HG02571 (cell line): ENCODE measurements at regions not wholly inside any gene's neighbourhood (a gene's known extent, or its start where the extent isn't known, plus 50 kb on each side); places are given as distances from the start of the nearest gene placed in this dataset.
"Not testable (repeated sequence)": the region's sequence is repeated elsewhere in the genome, so short reads cannot be mapped to it uniquely, and the experiment has no call there.

Source experiments
- ATAC-seq: cut with Tn5 transposase; IDR thresholded peaks from one replicate; pipeline ENCODE4 v1.9.1; 2021; ENCODE audit warnings: mild to moderate bottlenecking, moderate library complexity; ENCODE audit not compliant: unreplicated experiment

GRCh38 chr2:356304-356703, 68.4 kb upstream of the ALKAL2 start:
- ATAC-seq, result not testable (repeated sequence)

DNA sequence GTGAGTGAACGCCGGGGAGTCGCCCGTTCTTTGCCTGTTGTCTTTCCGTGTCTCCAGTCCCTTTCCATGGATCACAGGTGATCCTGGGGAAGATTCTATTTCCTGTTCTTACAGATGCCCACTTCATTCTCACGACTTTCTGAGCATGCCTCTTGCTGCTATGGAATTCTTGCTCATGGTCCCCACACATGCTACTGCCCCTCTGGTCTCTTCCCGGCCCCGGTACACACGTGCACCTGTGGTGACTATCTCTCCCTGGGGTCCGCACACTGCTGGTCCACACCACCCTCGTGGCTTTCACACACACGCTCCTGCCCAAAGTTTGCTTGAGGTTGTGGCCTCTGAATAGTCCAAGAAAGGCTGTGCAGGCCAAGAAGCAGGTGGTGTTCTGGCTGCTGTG, 67.9 kb upstream of the ALKAL2 start:
- ATAC-seq, result no peak

DNA sequence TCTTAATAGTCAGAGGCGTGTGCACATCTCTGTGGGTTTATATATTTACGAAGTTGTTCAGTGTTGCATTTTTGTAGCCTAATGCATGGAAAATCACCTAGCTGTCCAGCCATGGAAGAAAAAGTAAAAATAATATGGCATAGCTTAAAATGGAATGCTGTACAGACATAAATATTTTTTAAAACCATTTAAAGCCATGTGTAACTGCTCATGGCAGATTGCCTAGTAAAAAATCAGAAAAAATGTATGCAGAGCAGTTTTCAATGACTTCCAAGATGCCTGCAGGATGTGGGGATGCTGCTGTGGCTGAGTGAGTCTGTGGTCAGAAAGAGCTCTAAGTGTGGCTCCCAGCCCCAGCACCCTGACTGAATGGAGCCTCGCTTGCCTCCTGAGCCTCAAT, 64.8 kb upstream of the ALKAL2 start:
- ATAC-seq, result no peak

GRCh38 chr2:349390-349789, 61.5 kb upstream of the ALKAL2 start:
- ATAC-seq, result no peak

- ATAC-seq, result no peak
Measured at GRCh38 chr2:348361-348916, 60.5 kb upstream of the ALKAL2 start.

- no peak for ATAC-seq
Measured at GRCh38 chr2:344811-345210, 56.9 kb upstream of the ALKAL2 start.

DNA sequence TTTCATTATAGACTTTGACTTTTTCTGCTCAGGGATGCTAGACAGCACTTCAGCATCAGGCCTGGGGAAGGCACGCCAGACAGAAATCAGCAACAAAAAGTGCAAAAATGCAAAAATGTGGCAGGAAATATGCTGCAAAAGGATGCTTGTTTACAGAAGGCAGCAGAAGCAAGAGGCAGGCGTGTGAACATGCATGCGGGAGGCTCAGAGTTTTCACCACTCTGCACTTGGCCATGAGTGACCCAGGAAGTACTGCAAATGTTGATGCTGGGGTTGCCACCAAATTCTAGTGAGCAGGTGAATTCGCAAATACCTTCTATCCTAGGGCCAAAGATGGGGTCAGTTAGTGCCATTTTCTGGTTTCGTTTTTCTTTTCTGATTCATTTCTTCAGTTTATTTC, 55.5 kb upstream of the ALKAL2 start:
- no peak for ATAC-seq

DNA sequence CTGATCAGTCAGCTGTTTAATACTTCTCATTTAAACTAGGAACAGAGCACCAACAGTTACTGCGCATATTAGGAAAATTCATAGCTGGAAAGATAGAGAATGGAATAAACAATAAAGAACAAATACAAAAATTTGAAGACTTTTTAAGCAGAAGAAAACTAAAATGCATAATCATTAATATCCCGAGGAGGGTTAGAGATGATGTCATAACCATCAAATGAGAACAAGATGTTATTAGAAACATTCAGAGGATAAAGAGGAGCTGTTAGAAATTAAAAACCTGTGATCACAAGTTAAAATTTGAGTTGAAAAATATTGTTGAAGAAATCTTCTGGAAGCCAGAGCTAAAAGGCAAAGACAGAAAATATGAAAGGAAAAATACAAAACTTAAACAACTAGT, 54.0 kb upstream of the ALKAL2 start:
- ATAC-seq, result no peak

GRCh38 chr2:341017-341542, 53.2 kb upstream of the ALKAL2 start:
- ATAC-seq, result no peak
